Choroid plexus epithelial cell (primary cell): ENCODE measurements at regions not wholly inside any gene's neighbourhood (a gene's known extent, or its start where the extent isn't known, plus 50 kb on each side); places are given as distances from the start of the nearest gene placed in this dataset.

Experiments
- DNase-seq: peaks from one replicate; pipeline ENCODE4 v3.0.0-alpha.2; 2010; ENCODE audit warnings: low read depth
- H3K4me3 ChIP-seq: 2 replicates; pipeline ENCODE4 v1.5.1; 2011; ENCODE audit warnings: low read depth, mild to moderate bottlenecking, control low read depth, low read length, moderate library complexity
- TF ChIP-seq, protein P1 (sequence below): conservative IDR thresholded peaks from 2 replicates; pipeline ENCODE4 v1.5.1; 2011; ENCODE audit warnings: low read depth, mild to moderate bottlenecking, control low read depth, inconsistent platforms, low read length, moderate library complexity

DNA sequence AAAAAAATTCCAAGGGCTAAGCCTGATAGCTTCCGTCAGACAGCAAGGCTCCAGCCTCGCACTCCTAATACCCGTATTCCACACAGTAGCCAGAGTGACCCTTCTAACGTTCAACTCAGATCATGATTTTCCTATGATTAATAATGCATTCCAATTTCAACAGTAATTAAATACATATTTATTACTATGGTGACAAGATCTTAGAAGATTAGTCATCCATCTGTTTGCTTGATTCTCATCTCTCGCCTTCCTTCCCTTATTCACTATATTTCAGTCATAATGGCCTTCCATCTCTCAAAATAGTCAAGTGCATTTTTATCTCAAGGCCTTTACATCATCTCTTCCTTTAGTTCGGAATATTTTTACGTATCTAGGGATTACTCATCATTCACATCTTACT lies 621.2 kb upstream of the SPRY2 start:
- no peak overlapping the region for H3K4me3 ChIP-seq
- DNase-seq: no peak
- TF ChIP-seq, protein P1, sequence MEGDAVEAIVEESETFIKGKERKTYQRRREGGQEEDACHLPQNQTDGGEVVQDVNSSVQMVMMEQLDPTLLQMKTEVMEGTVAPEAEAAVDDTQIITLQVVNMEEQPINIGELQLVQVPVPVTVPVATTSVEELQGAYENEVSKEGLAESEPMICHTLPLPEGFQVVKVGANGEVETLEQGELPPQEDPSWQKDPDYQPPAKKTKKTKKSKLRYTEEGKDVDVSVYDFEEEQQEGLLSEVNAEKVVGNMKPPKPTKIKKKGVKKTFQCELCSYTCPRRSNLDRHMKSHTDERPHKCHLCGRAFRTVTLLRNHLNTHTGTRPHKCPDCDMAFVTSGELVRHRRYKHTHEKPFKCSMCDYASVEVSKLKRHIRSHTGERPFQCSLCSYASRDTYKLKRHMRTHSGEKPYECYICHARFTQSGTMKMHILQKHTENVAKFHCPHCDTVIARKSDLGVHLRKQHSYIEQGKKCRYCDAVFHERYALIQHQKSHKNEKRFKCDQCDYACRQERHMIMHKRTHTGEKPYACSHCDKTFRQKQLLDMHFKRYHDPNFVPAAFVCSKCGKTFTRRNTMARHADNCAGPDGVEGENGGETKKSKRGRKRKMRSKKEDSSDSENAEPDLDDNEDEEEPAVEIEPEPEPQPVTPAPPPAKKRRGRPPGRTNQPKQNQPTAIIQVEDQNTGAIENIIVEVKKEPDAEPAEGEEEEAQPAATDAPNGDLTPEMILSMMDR: no peak

- no peak for DNase-seq
- no peak overlapping the region for H3K4me3 ChIP-seq
- TF ChIP-seq, protein P1: no peak
Observed at GRCh38 chr13:80957019-80957655, 616.2 kb upstream of the SPRY2 start.

- no peak overlapping the region for H3K4me3 ChIP-seq
- peak; percentile 54 for DNase-seq
- TF ChIP-seq, protein P1: no peak
Observed at GRCh38 chr13:80955501-80955900, 614.6 kb upstream of the SPRY2 start.

- no peak overlapping the region for H3K4me3 ChIP-seq
- TF ChIP-seq, protein P1: no peak
- DNase-seq: no peak
Observed at GRCh38 chr13:80952158-80952557, 611.2 kb upstream of the SPRY2 start.

GRCh38 chr13:80946008-80946802 lies 605.3 kb upstream of the SPRY2 start:
- DNase-seq: no peak
- TF ChIP-seq, protein P1: no peak
- H3K4me3 ChIP-seq: no peak overlapping the region

DNA sequence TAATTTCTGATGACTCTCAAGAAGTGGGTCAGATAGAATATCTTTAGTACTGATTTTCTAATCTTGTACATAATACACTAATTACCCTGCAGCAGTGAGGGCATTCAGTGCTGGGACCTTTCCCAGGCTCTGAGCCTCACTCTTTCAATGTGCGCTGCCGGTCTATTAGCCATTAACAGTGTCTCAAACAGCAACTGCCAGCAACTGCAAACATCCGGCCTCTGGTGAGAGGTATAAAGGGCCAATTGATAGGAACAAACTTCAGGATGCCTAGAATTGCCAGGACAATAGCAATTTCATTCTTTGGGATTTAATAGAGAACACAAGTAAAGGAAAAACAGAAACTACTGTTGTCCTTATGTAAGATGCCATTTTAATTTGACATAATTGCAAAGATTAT lies 604.4 kb upstream of the SPRY2 start:
- DNase-seq: no peak
- TF ChIP-seq, protein P1: no peak
- no peak overlapping the region for H3K4me3 ChIP-seq
